DMS79 (cell line): ENCODE measurements at regions not wholly inside any gene's neighbourhood (a gene's known extent, or its start where the extent isn't known, plus 50 kb on each side); places are given as distances from the start of the nearest gene placed in this dataset.

Experiments
- DNase-seq: peaks from one replicate; lab custom pipeline; 2025; lab: John Stamatoyannopoulos, UW

DNA sequence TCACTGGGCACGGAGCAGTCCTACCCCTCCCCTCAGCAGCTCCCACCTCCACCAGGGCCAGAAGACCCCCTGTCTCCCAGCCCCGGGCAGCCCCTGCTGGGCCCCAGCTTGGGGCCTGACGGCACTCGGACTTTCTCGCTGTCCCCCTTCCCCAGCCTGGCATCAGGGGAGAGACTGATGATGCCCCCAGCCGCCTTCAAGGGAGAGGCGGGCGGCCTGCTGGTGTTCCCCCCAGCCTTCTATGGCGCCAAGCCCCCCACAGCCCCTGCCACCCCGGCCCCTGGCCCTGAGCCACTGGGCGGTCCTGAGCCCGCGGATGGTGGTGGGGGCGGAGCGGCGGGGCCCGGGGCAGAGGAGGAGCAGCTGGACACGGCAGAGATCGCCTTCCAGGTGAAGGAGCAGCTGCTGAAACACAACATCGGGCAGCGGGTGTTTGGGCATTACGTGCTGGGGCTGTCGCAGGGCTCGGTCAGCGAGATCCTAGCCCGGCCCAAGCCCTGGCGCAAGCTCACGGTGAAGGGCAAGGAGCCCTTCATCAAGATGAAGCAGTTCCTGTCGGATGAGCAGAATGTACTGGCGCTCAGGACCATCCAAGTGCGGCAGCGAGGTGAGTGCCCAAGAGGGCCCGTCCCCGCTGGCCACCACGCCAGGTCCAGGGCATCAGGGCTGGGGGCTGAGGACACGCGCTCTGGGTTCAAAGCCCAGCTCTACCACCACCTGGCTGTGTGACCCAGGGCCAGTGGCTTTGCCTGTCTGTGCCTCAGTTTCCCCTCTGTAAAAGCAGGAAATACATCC is 58.6 kb downstream of the PHETA1 start:
- no peak for DNase-seq

DNA sequence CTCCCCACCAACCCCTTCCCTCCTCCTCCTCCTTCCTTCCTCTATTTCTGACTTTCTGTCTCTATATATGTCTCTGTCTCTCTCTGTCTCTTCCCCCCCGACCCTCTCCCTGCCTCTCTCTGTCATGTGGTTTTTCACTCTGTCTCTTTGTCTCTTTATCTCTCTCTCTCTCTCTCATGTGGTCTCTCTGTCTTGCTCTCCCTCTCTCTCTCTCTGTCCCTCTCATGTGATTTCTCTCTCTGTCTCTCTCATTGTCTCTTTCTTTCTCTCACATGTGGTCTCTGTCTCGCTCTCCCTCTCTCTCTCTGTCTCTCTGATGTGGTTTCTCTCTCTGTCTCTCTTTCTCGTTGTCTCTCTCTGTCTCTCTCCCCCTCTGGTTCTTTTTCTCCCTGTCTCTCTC is 59.3 kb downstream of the PHETA1 start:
- DNase-seq, result no peak

DNA sequence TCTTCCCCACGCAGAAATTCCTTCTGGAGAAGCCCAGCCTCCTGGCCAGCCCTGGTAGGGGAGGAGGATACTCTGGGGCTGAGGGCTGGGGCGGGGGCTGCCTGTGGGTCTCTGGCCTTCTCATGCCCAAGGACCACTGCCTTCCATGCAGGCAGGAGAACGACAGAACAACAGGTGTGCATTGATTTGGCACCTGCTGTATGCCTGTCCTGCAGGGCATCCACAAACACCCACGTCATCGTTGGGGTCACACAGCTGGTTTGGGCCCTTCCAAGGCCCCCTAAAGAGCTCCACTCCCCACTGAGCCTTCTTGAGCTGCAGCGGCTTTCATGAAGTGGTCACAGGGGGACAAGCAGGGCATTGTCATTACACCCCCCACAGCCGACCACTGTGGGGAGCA is 60.4 kb downstream of the PHETA1 start:
- DNase-seq, result no peak

DNA sequence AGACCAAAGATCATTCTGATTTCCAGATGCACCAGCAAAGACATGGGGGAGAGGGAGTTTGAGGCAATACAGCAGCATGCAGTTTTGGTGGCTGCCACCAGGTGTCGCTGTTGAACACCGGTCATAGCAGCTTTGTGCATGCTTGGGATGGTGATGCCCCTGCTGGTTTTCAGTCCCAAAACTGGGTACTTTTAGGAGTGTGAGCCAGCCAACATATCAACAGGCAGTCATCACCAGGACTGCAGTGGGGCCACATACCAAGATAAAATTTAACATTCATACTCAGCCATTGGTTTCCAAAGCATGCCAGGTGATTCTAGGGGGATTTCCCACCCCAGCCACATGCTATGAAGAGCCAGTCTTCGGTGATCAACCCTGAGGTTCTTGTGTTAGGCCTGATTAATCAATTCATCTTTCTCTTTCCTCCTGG is 64.2 kb downstream of the PHETA1 start:
- no peak for DNase-seq

DNA sequence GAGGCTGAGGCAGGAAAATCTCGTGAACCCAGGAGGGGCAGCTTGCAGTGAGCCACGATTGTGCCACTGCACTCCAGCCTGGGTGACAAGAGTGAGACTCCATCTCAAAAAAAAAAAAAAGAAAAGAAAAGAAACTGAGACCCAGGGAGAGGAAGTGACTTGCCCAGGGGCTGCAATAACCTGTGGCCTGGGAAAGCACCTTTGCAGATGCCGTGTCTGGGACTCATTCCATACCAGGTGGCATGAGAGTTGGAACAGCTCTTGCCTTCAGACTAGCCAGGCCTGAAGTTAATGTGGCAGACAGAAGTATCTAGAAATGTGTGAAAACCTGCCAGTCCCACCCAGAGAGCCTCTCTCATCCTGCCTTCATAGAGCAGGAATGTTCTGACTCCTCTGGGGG is 65.4 kb downstream of the PHETA1 start:
- no peak for DNase-seq

DNA sequence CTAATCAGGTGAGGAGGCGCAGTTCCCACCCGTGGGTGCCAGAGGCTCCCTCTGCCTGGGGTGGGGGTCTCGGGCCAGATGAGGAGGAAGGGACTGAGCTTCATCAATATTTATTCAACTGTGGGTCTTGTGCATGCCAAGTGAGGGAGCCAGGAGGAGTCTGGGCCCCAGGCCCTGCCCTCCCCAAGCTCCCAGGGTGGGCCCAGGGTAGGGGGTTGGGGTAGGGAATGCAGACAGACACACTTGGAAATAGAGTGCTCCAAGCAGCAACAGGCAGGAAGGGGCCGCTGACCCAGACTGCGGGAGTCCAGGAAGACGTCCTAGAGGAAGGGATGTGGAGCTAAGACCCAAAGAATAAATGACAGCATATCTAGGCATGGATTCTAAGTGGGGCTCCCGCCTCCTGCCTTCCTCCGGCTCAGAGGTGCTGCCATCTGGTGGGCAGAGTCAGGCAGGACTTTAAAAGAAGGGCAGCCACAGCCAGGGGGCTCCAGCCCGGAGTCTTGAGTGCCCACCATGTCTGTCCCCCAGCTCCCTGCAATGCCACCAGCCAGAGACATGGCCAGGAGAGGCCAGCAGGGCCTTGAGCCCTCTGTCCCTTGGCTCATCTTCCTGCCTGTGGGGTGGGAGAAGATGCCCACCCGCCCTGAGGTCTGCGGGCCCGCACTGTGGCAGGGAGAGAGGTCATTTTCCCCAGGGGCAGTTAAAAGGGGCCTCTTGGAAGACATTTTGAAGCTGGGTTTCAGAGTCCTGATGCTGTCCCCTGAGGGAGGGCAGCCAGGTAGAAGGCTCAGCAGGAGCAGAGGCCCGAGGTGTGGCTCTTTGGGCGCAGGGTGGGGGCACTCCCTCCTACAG is 70.1 kb downstream of the PHETA1 start:
- no peak for DNase-seq

DNA sequence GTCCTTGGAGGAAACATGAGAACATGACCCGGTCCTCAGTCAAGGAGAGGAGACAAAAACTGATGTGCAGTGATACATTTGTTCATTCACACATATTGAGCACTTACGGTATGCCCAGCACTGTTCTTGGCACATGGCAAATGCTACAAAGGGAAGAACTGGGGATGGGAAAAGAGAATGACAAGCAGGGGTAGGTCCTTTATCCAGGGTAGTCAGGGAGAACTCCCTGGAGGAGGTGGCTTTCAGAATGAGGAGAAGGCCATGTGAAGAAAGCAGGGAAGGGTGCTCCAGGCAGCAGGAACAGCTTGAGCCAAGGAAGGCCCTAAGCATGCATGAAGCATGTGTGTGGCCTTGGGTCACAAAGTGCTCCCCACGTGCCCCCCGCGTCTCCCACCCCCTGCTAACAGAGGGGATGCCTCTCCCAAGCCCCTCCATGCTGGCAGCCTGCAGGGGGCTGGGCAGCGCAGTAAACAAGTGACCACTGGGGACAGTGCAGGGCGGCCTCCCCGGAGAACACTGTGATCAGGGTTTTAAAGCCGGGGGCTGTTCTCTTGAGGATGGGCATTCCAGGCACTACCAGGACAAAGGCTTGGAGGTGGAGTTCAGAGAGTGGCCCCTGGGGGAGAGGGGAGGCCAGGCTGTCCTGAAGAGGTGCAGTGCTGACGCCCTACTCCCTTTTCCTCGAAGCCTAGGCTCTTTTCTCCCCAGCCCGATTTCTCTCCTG is 71.0 kb downstream of the PHETA1 start:
- DNase-seq, result no peak

DNA sequence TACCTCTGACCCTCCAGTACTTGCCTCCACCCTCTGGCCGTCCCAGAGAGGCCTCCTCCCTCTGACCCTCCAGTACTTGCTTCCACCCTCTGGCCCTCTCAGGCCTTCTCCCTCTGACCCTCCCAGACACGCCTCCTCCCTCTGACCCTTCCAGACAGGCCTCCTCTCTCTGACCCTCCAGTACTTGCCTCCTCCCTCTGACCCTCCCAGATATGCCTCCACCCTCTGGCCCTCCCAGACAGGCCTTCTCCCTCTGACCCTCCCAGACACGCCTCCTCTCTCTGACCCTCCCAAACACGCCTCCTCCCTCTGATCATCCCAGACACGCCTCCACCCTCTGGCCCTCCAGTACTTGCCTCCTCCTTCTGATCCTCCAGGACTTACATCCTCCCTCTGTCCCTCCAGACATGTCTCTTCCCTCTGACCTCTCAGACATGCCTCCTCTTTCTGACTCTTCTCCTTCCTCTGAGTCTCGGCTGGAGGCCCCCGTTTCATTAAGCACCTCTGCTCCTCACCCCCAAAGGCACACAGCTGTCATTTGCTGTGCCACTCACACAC is 71.9 kb downstream of the PHETA1 start:
- no peak for DNase-seq

DNA sequence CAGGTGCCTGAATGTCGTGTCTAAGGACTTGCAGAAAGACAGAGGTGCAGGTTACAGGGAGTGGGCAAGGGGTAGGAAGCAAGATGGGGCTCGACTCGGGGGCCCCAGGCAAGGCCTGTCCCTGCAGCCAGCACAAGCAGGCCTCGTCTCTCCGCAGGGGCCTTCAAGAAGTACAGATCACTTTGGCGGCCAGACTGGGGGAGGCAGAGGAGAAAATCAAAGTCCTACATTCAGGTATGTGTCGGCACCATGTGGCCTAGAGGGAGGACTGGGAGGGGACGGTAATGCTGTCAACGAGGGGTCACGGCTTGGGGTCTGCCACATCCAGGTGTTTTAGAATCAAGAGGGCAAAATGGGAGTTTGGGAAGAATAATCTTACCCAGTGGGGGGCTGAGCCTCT is 73.7 kb downstream of the PHETA1 start:
- DNase-seq, result no peak

DNA sequence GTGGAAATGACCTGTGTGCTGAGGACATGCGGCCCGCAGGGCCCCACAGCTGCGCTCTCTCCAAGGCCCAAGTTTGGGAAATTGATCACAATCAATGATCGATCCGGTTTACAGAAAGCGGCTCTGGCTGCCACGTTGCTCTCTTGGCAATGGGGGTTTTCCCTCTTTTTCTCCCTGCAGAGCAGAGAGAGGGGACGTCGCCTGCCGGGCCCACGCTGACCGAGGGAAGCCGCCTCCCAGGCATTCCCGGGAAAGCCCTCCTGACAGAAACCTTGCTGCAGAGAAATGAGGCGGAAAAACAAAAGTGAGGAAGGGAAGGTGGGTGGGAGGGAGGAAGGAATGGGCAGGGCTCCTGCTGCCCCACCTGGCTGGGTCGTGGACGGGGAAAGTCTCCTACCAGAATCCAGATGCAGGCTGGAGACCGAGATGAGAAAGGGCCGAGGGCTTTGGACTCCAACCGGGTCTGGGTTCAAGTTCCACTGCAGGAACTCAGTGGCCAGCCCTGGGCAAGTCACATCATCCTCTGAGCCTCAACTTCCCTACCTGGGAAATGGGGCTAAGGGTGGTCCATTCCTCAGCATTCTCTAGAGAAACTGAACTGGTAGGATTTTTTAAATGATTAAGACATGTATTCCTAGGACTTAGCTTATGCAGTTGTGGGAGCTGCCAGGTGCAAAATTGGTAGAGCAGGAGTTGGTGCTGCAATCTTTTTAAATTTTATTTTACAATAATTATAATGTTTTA is 75.5 kb downstream of the PHETA1 start:
- no peak for DNase-seq

DNA sequence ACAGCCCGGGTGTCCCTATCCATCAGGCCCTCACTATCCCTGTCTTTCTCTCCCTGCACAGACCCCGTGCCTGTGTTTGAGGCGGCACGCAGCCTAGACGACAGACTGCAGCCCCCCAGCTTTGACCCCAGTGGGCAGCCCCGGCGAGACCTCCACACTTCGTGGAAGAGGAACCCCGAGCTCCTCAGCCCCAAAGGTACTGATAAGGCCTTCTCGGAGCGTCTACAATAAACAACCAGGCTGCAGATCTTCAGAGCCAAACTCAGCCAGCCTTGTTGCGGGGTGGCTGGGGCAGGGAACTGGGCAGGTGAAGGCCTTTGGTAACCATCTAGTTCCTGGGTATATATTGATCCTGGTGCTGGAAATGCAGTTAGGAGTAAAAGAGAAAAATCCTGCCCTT is 77.5 kb downstream of the PHETA1 start:
- DNase-seq, result no peak

DNA sequence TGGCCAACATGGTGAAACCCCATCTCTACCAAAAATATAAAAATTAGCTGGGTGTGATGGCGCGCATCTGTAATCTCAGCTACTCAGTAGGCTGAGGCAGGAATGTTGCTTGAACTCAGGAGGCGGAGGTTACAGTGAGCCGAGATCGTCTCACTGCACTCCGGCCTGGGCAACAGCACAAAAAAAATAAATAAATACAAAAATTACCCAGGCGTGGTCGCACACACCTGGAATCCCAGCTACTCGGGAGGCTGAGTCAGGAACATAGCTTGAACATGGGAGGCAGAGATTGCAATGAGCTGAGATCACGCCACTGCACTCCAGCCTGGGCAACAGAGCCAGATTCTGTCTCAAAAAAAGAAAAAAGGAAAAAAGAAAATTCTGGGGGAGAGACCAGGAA is 80.1 kb downstream of the PHETA1 start:
- DNase-seq, result no peak

DNA sequence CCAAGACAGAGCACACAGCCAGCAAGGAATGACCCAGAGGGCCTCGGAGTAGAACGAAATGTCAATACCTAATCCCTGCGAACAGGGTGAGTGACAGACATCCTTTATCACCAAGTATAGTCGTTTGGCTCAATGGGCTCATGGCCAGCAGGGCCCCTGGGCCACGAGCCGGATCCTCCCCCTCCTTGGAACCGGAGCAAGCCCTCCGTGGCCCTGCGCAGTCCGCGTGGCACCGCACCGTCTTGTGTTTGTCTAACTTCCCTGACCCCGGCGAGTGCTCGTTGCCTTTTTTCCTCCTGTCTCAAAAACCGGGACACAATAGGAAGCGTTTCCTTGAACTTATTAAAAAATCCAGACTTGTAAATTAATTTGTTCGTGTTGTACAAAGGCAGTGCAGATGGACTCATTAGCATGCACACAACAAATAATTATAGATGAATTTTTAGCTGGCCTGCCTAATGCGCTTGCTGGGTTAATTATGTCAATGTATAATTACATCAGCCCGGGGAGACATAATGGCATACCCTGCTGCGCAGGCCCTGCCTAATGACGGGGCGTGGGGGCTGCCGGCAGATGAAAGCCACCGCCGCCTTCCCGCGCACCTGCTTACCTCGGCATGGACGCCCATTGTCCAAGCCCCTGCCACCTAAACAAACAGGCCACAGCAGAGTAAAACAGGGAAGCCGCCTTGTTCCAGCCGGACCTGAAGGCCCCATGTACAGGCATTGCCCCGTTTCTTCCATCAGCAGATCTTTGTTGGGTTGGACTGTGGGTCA is 81.6 kb downstream of the PHETA1 start:
- no peak for DNase-seq

DNA sequence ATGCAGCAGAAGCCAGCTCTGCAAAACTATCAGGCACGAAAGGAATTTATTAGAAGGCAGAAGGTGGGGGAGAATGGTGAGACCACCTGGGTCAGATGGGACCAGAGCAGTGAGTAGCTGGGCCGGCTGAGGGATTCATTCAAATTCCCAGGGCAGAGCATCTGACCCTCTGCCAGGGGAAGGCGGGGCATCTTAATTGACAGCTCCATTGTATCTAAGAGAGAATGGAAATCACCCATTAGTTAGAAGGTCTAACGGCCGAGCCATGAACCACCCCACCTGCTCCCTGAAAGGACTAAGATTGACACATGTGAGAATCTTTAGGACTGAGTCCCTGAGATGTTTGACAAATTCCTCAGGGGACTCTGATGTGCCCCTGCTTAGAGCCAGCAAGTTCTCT is 83.7 kb downstream of the PHETA1 start:
- no peak for DNase-seq

DNA sequence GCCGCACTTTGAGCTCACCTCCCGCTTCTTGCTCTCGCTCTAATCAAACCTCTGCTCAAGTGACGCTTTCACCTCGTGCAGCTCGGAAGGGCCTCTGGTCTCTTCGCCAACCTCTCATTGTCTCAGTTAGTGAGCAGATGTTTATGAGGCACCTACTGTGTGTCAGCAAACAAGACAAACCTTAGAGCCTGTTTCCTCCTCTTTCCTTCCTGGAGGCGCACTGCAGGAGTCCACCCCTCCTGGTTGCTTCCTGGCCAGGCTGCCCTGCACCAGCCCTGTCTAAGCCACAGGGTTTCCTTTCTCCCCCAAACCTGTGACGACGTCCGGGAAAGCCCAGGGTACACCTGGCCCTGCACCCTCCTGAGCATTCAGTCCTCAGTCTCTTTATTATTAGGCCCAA is 84.2 kb downstream of the PHETA1 start:
- no peak for DNase-seq

DNA sequence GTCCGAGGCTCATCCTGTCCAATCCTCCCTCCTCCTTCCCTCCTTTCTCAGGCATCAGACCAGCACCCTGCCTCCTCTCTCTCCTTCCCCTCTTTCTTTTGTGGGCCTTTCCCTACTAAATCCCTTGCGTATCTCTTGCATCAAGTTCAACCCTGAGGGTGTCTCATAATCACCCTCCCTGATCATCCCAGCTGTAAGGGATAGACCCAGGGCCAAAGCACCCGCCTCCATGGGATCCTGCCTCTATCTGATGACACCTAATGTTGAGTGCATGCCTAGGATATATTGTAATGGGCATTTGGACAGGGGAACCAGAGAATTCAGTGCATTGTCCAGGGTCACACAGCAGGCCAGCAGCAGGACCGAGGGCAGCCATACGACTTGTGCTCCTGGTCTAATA is 84.9 kb downstream of the PHETA1 start:
- no peak for DNase-seq

DNA sequence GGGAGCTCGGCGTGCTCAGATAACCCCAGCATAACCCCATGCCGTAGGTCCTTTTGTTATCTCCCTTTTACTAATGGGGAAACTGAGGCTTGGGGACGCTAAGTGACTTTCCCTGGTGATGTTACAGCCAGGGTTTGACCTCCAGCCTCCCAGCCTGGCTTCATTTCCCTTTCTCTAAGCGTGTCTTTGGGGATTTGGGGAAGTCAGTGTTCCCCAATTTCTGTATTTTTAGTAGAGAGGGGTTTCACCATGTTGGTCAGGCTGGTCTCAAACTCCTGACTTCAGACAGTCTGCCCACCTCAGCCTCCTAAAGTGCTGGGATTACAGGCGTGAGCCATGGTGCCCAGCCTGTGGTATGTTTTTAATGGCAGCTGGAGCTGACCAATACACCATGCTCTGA is 85.4 kb downstream of the PHETA1 start:
- DNase-seq, result no peak

DNA sequence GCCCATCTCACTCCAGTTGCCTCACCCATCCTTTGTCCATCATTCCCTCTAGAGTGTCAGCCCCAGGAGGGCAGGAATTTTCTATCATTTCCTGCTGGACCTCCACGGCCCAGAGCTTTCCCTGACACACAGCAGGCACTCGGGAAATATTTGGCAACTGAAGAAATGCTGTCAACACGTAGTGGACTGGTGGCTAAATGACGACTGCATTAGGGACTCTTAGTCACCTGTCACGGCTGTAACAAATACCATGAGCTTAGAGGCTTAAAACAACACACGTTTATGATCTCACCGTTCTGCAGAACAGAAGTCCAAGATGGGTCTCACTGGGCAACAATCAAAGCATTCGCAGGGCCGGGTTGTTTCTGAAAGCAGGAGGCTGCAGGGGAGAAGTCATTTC is 91.3 kb downstream of the PHETA1 start:
- no peak for DNase-seq

DNA sequence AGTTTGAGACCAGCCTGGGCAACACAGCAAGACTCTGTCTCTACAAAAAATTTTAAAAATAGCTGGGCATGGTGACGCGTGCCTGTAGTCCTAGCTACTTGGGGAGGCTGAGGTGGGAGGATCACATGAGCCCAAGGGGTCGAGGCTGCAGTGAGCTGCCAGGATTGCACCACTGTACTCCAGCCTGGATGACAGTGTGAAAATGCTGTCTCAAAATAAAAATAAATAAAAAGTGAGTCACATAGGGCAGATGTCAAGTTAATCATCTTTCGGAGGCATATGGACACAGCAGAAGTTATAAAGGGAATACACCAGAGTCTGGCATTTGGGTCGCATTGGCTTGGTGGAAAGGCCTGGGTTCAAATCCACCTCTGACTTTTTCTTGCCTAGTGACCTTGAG is 92.7 kb downstream of the PHETA1 start:
- no peak for DNase-seq

DNA sequence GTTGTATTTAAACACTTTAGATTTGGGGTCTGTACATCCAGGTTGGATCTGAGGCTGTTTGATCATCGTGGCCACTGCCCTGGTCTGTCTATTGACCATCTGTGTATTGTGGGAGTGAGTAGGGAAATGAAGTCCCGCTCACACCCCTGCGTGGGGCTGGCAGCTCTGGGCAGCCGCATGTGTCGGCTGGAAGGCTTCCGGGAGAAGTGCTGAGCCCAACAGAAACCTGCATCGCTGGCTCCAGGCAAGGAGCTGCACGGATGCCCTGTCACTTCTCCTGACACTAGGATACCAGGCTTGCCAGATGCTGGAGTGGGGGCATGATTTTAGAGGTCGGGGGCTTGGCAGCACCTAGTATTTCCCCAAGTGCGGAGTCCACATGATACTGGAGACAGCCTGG is 93.6 kb downstream of the PHETA1 start:
- no peak for DNase-seq

DNA sequence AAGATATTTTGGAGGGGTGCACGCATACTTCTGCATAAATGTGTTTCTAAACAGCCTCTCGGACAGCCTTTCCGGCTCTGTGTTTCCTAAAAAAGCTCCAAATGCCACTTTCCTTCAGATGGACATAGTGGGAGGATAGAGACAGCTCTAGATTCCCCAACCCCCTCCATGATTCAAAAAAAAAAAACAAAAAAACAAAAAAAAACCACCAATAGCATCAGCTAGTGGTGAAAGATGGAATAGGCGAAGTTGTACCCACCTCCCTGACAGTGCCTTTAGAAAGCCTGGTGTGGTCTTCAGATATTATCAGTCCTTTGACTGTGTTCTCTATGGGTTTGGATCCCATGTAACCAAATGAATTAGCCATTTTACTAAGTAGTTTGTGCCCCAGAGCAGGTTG is 94.1 kb downstream of the PHETA1 start:
- DNase-seq, result no peak
